GM18499 (cell line): ENCODE measurements at regions not wholly inside any gene's neighbourhood (a gene's known extent, or its start where the extent isn't known, plus 50 kb on each side); places are given as distances from the start of the nearest gene placed in this dataset.
"Not testable (repeated sequence)": the region's sequence is repeated elsewhere in the genome, so short reads cannot be mapped to it uniquely, and the experiment has no call there.

Source experiments
- ATAC-seq: cut with Tn5 transposase; IDR thresholded peaks from one replicate; pipeline ENCODE4 v1.9.1; 2021; ENCODE audit warnings: moderate number of reproducible peaks; ENCODE audit not compliant: insufficient read depth, unreplicated experiment

GRCh38 chr1:8232036-8232757 lies 85.7 kb upstream of the SLC45A1 start:
- ATAC-seq: no peak

- no peak for ATAC-seq
Observed at GRCh38 chr1:8230292-8230621, 87.7 kb upstream of the SLC45A1 start.

DNA sequence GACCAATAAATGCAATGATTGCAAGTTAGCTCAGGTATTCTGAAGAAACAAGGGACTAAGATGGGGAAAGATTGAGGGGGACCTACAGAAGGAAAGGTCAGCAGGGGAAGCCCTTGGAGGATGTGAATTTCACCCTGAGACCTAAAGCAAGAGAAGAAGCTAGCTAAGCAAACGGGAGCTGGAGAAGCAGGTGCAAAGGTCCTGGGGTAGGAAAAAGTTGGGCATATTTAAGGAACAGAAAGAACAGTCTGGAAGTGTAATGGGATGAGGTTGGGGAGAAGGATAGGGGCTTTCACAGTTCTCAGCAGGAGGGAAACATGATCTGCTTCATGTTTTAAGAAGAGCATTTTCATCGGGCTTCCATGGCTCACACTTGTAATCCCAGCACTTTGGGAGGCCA lies 89.7 kb upstream of the SLC45A1 start:
- no peak for ATAC-seq

- ATAC-seq: not testable (repeated sequence)
Observed at GRCh38 chr1:8227674-8228073, 90.2 kb upstream of the SLC45A1 start.

DNA sequence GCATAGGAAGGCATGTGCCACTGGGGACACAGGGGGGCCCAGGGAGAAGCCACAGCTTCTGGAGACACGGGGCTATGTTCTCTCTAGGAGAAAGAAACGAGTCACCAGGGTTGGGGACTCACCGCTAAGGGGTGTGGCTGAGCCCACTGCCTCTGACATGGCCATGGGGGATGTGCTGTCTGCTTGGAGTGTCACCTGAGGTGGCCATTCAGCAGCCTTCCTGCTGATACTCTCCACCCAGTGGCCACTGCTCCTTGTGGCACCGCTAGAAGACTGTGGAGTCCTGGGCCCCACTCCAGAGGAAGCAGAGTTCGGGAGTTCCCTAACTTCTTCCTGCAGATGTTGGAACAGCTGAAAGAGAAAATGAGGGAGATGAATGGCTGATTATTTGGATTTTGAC lies 91.2 kb upstream of the SLC45A1 start:
- no peak for ATAC-seq

GRCh38 chr1:8226024-8226423 lies 91.9 kb upstream of the SLC45A1 start:
- not testable (repeated sequence) for ATAC-seq

DNA sequence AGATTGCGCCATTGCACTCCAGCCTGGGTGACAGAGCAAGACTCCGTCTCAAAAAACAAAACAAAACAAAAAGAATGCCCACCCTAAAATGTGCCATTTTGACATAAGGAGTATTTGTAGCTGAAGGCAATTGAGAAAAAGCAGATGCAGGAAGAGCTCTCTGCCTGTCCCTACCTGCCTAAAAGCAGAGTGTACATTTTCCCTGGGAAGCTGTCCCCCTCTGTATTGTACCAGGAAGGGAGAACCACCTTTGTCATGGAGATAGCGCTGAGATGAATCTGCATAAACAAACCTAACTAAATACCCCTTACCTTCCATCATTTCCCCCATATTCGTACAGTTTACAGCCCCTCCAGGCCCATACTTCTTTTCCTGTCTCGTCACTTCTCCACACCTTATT lies 94.4 kb upstream of the SLC45A1 start:
- ATAC-seq: no peak

GRCh38 chr1:8222789-8223188 lies 95.1 kb upstream of the SLC45A1 start:
- ATAC-seq: no peak

GRCh38 chr1:8219530-8219929 lies 98.4 kb upstream of the SLC45A1 start:
- ATAC-seq: no peak

DNA sequence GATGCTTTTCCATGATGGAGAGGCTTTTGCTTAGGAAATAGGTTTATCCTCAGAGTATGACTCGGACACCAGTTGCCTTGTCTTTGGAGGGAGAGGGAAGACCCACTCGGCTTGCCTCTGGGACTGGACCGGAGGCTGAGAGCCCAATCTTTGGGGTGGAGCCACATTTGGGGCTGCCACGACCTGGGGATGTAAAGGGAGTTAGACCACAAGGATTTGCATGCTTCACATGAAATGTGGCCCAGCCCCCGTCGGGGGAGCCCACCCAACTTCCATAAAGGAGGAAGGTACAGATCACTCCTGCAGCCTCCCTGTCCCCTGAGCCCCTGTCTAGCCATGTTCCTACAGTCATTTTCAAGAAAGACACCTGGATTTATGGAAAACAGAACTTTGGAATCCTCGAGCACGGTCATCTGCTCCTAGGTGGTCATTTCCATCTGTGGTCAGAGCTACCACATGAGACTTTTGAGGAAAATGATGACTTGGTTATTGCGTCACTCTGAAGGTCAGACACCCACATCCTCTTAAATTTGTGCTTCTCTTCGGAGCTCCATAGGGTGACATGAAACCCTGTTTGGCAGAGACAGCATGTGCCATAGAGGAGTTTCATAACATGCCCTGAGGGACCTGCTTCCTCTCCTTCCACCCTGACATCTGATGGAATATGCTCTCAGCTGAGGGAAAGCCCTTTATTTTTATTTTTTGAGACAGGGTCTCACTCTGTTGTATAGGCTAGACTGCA lies 99.4 kb upstream of the SLC45A1 start:
- ATAC-seq: no peak

DNA sequence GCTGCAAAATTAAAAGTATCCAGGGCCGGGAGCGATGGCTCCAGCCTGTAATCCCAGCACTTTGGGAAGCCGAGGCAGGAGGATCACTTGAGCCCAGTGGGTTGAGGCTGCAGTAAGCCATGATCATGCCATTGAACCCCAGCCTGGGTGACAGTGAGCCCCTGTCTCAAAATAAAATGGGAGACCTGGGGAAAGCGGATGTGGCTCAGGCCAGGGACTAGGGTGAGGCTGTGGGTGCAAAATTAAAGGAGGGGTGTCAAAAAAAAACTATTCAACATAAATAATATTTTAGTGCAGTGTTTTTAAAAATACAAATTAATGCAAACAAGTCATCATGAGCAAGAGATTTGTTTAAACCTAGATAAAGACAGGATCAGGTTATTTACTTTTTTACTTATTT lies 100.1 kb upstream of the SLC45A1 start:
- ATAC-seq: no peak

DNA sequence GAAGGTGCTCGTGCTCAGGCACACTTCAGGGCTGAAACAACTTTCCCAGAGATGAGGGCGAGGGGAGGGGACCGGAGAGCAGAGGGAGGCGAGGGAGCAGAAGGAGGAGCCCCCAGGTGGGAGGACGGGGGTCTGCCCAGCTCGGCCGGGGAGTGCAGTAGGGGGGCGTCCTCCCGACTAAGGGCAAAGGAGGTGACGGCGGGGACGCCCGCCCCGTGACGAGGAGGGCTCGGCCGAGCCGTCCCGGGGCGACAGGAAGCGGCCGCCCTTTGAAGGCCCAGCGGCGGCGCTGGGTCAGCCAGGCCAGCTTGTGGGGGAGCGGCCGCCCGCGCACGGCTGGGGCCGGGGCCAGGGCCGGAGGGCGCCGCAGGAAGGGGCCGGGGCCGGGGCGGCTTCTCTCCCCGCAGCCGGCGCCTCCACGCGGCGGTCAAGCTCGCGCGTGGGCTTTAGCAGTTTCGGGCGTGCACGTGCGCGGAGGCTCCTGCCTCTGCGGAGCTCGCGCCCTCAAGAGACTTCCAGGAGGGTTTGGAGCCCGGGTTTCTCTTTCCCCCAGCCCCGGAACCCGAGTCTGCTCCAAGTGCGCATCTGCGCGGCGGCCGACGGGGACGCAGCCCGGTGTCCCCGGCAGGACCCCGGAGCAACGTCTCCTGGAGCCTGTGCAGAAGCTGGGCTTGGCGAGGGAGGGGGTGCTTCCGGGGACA lies 100.8 kb upstream of the SLC45A1 start:
- ATAC-seq: no peak

GRCh38 chr1:8216005-8216404 lies 101.9 kb upstream of the SLC45A1 start:
- no peak for ATAC-seq

- no peak for ATAC-seq
Observed at GRCh38 chr1:8214501-8215173, 103.3 kb upstream of the SLC45A1 start.

DNA sequence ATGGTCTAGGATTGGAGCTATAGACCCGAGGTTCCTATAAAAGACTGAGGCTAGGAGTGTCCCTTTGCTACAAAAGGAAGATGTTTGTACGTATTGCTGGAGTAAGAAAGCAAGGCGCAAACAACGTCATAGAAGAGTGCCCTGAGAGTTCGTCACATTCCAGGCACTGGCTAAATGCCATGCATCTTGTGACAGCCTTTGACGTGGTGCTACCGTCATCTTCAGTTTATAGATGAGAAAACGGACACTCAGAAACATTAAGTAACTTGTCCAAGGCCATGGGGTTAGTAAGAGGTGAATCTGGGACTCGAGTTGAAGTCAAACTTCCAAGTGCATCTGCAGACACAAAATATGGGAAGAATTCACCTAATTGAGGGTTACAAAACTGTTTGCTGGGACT lies 104.2 kb upstream of the SLC45A1 start:
- no peak for ATAC-seq

DNA sequence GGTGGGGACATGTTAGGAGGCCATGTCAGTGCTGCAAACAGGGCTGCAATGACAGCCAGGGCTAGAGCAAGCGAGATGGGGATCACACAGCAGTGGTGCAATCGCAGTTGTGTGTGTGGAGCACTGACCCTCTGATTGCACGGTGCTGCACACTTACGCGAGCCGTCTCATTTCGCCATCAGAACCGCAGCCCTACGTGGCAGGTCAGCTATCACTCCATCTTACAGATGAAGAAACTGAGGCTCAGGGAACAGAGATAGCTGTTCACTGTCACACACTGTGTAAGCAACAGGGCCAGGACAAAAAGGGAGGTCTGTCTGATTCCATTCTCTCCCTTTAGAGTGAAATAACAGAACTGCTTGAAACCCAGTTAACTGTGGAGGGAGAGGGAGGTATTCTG lies 104.8 kb upstream of the SLC45A1 start:
- ATAC-seq: no peak

GRCh38 chr1:8212580-8213031 lies 105.3 kb upstream of the SLC45A1 start:
- ATAC-seq: no peak

DNA sequence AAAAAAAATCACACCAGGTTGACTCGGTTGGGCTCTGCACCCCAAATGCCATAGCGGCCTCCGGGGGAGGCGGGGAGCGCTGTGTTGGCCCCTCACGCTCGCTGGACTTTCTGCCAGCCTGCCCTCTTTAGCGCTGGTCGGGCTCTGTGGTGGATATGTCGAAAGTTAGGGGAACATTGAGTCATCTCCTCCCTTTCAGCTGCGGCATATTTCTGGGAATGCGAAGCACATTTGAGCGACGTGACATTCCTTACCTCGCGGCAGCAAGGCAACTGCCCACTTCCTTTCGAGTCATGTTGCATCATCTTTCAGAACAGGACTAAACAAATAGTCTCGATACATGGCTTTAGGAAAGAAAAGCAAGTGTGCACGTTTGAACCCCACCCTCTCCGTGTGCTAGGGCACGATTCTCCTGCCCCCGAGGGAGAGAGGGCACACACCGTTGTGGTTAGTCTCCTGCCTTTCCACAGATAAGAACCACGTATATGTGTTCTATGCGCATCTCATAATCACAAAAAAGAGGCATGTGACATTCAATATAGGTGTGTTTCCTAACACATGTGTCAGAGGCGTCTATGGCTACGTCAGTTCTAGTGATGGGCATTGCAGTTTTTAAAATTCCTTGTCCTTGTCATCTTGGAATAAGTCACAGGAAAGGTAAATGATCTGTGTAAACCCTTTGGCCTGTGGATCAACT lies 105.9 kb upstream of the SLC45A1 start:
- no peak for ATAC-seq

DNA sequence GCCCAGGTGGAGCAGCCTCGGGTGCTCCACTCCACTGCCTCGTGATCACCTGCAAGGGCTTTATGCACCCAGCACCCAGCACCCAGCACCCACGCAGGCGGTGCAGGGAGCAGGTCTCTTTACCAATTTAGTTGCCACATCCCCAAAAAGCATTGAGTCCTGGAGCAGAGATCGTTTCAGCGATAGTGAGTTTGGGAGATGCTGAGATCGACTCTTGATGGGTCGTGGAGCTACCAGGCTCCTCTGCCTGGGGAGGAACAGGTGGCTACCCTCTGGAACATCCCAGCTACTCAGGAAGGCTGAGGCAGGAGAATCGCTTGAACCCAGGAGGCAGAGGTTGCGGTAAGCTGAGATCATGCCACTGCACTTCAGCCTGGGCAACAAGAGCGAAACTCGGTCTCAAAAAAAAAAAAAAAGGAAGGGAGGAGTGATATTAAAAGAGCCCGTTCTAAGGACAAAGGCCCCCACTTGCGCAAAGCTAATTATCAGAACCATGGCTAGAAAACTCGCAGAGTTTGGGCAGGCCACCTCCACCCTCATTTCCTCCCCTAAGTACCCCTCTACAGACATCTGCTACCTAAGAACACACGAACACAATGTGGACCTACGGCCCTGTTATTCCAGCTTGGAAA lies 106.5 kb upstream of the SLC45A1 start:
- no peak for ATAC-seq

GRCh38 chr1:8207202-8207601 lies 110.7 kb upstream of the SLC45A1 start:
- no peak for ATAC-seq
